Skin of body (tissue), 1 donor: ENCODE measurements at regions not wholly inside any gene's neighbourhood (a gene's known extent, or its start where the extent isn't known, plus 50 kb on each side); places are given as distances from the start of the nearest gene placed in this dataset.
"Not testable (repeated sequence)": the region's sequence is repeated elsewhere in the genome, so short reads cannot be mapped to it uniquely, and the experiment has no call there.

Experiments
- DNase-seq: peaks from one replicate; lab custom pipeline; 2025; lab: John Stamatoyannopoulos, UW

- no peak for DNase-seq
These were observed 78.5 kb upstream of the RNU6-1 start for GRCh38 chr15:67918205-67918861.

- DNase-seq: no peak
These were observed 80.8 kb upstream of the RNU6-1 start for GRCh38 chr15:67920524-67921240.

- no peak for DNase-seq
These were observed 82.3 kb upstream of the RNU6-1 start for GRCh38 chr15:67922106-67922675.

GRCh38 chr15:67922971-67923945 is 83.4 kb upstream of the RNU6-1 start:
- DNase-seq: no peak

- no peak for DNase-seq
These were observed 84.6 kb upstream of the RNU6-1 start for GRCh38 chr15:67924359-67924974.

GRCh38 chr15:67925182-67925581 is 85.3 kb upstream of the RNU6-1 start:
- no peak for DNase-seq

- DNase-seq: peak; percentile 63
These were observed 87.8 kb upstream of the RNU6-1 start for GRCh38 chr15:67927501-67928168.

GRCh38 chr15:67928666-67929065 is 88.8 kb upstream of the RNU6-1 start:
- no peak for DNase-seq

GRCh38 chr15:67930720-67931119 is 90.9 kb upstream of the RNU6-1 start:
- DNase-seq: no peak

GRCh38 chr15:67931861-67932260 is 92.0 kb upstream of the RNU6-1 start:
- no peak for DNase-seq

GRCh38 chr15:67934126-67934525 is 94.3 kb upstream of the RNU6-1 start:
- not testable (repeated sequence) for DNase-seq

- DNase-seq: no peak
These were observed 95.4 kb upstream of the RNU6-1 start for GRCh38 chr15:67935244-67935643.

GRCh38 chr15:67936258-67936657 is 96.4 kb upstream of the RNU6-1 start:
- no peak for DNase-seq

GRCh38 chr15:67937153-67937761 is 97.4 kb upstream of the RNU6-1 start:
- no peak for DNase-seq

- DNase-seq: not testable (repeated sequence)
These were observed 99.3 kb upstream of the RNU6-1 start for GRCh38 chr15:67939179-67939578.

- DNase-seq: not testable (repeated sequence)
These were observed 99.9 kb upstream of the RNU6-1 start for GRCh38 chr15:67939588-67940323.

GRCh38 chr15:67940324-67940719 is 100.5 kb upstream of the RNU6-1 start:
- no peak for DNase-seq

- no peak for DNase-seq
These were observed 101.9 kb upstream of the RNU6-1 start for GRCh38 chr15:67941648-67942310.

GRCh38 chr15:67943475-67943874 is 103.6 kb upstream of the RNU6-1 start:
- no peak for DNase-seq
